ENCODE measurements at regions not wholly inside any gene's neighbourhood (a gene's known extent, or its start where the extent isn't known, plus 50 kb on each side); places are given as distances from the start of the nearest gene placed in this dataset.

DNA sequence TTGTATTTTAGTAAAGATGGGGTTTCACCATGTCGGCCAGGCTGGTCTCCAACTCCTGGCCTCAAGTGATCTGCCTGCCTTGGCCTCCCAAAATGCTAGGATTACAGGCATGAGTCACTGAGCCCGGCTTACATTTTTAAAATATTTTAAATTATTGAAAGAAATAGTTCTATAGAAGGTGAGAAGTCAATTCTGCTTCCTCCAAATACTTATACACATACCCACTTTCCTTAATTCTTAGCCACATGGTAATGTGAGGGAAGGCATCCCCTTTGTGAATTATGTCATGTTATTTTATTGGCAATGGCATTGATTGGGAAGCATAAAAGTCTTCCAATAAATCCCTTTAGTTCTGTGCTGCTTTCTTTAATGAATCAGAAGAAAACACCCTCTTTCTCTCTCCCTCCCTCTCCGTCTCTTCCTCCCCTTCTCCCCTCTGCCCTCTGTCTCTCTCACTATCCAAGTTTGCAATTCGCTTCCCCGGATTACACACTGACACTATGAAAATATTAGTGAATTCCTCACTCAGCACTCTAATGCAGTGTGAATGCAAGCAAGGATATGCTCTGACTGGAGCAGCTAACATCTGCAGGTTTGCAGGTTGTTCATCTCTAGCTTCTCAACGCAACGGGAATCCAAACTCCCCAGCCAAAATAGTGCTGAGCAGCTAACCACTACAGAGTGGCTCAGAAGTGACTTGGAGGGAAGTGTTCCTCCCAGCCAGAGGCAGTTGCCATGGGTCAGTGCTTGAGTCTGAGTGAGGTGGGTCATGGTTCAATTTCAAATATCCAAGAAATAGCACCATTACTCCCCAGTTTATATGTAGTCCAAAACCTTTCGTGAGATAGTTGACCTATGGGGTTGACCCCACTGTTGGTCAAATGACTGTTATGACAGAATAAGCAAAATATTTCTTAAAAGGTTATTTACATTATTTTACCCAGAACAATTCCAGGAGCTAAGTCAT is 77.8 kb upstream of the CD55 start:
- no peak for TF ChIP-seq POLR2AphosphoS5 (IDR thresholded peaks at IDR 0.05; ENCODE audit: low read depth, low read length)
- TF ChIP-seq POLR2A (IDR thresholded peaks at IDR 0.05; ENCODE audit: low read depth, low read length): no peak
